ENCODE measurements at regions not wholly inside any gene's neighbourhood (a gene's known extent, or its start where the extent isn't known, plus 50 kb on each side); places are given as distances from the start of the nearest gene placed in this dataset.

DNA sequence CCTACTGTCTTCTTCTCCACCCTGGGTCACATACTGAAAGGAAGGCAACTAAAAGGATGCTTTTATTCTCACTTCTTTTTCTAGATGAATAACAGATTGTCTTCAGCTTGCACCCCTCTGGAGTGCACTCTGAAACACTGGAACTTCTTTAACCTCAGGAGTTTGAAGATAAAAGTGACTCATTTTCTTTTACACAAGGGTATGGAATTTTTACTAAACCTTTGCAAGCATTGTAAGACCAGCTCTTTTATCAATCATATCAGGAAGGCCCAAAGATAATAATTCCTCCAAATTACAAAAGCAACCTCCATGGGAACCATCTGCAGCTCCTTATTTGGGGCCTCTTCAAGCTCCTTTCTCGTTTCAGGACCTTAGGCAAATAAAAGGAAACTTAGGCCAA is 193.5 kb upstream of the KIF2B start:
- TF ChIP-seq CEBPB (IDR thresholded peaks at IDR 0.05) (no peak), NPAS2 (CRISPR knock-in tag; IDR thresholded peaks at IDR 0.05; ENCODE audit: borderline replicate concordance) (no peak), HDAC2 (IDR thresholded peaks at IDR 0.05) (no peak), ELK1 (IDR thresholded peaks at IDR 0.05; ENCODE audit: low read depth, low read length) (no peak), BCL3 (IDR thresholded peaks at IDR 0.05) (no peak), ZFP36 (IDR thresholded peaks at IDR 0.05; ENCODE audit: borderline replicate concordance, partially characterized antibody) (no peak), SMC3 (IDR thresholded peaks at IDR 0.05) (no peak), HOXA7 (CRISPR knock-in tag; IDR thresholded peaks at IDR 0.05) (no peak)
- TF ChIP-seq, protein P1, sequence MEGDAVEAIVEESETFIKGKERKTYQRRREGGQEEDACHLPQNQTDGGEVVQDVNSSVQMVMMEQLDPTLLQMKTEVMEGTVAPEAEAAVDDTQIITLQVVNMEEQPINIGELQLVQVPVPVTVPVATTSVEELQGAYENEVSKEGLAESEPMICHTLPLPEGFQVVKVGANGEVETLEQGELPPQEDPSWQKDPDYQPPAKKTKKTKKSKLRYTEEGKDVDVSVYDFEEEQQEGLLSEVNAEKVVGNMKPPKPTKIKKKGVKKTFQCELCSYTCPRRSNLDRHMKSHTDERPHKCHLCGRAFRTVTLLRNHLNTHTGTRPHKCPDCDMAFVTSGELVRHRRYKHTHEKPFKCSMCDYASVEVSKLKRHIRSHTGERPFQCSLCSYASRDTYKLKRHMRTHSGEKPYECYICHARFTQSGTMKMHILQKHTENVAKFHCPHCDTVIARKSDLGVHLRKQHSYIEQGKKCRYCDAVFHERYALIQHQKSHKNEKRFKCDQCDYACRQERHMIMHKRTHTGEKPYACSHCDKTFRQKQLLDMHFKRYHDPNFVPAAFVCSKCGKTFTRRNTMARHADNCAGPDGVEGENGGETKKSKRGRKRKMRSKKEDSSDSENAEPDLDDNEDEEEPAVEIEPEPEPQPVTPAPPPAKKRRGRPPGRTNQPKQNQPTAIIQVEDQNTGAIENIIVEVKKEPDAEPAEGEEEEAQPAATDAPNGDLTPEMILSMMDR (IDR thresholded peaks at IDR 0.05): no peak
- TF ChIP-seq, protein P2, sequence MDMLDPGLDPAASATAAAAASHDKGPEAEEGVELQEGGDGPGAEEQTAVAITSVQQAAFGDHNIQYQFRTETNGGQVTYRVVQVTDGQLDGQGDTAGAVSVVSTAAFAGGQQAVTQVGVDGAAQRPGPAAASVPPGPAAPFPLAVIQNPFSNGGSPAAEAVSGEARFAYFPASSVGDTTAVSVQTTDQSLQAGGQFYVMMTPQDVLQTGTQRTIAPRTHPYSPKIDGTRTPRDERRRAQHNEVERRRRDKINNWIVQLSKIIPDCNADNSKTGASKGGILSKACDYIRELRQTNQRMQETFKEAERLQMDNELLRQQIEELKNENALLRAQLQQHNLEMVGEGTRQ (IDR thresholded peaks at IDR 0.05): no peak

Data from A549 (cell line).